PFSK-1 (cell line): ENCODE measurements at regions not wholly inside any gene's neighbourhood (a gene's known extent, or its start where the extent isn't known, plus 50 kb on each side); places are given as distances from the start of the nearest gene placed in this dataset.

Source experiments
- FOXP2 ChIP-seq: optimal IDR thresholded peaks from 2 replicates; pipeline ENCODE3; 2011; ENCODE audit warnings: borderline replicate concordance, control low read depth, inconsistent platforms; ENCODE audit not compliant: insufficient read depth; ENCODE audit errors: extremely low read length, extremely low read depth
- POLR2AphosphoS5 ChIP-seq: IDR thresholded peaks from 2 replicates; pipeline ENCODE4 v1.6.1; 2012; ENCODE audit warnings: low read depth, mild to moderate bottlenecking, control low read depth, low read length, moderate library complexity
- REST ChIP-seq, 2 experiments: IDR thresholded peaks; 2 replicates each; pipeline versions ENCODE4 v1.6.1 to v1.8.0; 2011 to 2012; ENCODE audit warnings: low read depth in 2 of 2, low read length in 2 of 2, control low read depth in 1 of 2, inconsistent platforms in 1 of 2, mild to moderate bottlenecking in 1 of 2, moderate library complexity in 1 of 2; ENCODE audit not compliant: insufficient read depth in 1 of 2
- SIN3A ChIP-seq: IDR thresholded peaks from 2 replicates; pipeline ENCODE4 v1.6.1; 2012; ENCODE audit warnings: mild to moderate bottlenecking, low read length, moderate library complexity, borderline replicate concordance; ENCODE audit not compliant: insufficient read depth
- TAF1 ChIP-seq: IDR thresholded peaks from 2 replicates; pipeline ENCODE4 v1.6.1; 2012; ENCODE audit warnings: low read length, control low read depth, borderline replicate concordance; ENCODE audit not compliant: insufficient read depth

DNA sequence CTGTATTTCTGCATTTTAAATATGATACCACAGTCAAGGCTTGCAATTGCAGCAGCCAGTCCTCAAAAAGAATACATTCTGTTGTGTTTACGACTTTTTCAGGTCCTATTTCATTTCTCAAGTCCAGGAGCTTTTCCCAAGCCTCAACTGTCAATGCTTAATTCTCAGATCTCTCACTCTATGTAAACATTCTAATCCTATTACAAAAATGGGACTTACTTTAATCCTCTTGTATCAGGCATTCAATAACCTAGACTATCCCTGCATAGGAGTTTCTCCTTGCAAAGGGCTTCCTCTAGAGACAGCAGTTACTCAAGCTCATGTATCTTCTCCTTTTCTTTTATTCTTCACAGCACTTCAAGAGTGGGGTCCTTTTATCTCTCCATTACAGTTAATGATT, 1293.0 kb downstream of the GRIK2 start:
- TF ChIP-seq FOXP2 (no peak), REST (IDR thresholded peaks at IDR 0.05; ENCODE audit: insufficient read depth in 1 of 2, low read depth in 2 of 2, low read length in 2 of 2) (no peak), SIN3A (no peak), TAF1 (no peak), POLR2AphosphoS5 (no peak)

DNA sequence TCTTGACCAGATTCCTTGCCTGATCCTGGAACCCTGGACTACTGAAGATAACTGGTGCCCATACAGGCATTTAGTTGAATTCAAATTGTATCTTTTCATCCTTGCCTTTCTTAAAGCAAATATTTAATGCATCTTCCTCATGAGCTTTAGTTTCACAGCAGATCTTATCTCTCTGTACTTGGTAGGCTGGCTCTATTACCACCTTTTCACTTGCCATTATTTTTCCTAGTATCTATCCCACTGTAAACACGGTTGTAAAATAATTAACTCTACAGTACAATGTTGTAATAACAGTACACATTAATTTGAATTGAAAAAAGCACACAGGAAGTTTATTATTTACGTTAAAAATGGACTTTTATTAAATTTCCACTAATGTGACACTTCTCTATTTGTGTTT, 1286.9 kb downstream of the GRIK2 start:
- TF ChIP-seq REST (IDR thresholded peaks at IDR 0.05; ENCODE audit: insufficient read depth in 1 of 2, low read depth in 2 of 2, low read length in 2 of 2) (no peak), FOXP2 (no peak), TAF1 (no peak), POLR2AphosphoS5 (no peak), SIN3A (no peak)

DNA sequence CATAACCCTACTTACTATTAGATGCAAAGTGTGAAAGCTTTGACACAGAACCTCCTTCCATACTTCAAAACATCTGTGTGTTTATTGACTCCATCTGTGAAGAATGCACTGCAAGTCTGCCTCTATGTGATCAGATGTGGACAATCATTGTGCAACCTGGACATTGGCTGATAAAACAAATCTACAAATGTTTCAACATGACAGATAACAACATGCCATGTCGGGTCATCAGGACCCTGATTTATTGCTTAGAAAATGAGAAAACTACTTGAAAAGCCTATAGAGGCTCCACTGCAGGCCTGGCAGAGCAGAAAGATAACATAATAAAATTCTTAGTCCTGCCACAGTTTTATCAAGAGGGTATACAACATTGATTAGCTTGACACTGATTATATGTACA, 1286.4 kb downstream of the GRIK2 start:
- no peak for TF ChIP-seq TAF1
- TF ChIP-seq FOXP2, result no peak
- no peak for TF ChIP-seq POLR2AphosphoS5
- no peak for TF ChIP-seq REST (IDR thresholded peaks at IDR 0.05; ENCODE audit: insufficient read depth in 1 of 2, low read depth in 2 of 2, low read length in 2 of 2)
- no peak for TF ChIP-seq SIN3A

- no peak for TF ChIP-seq POLR2AphosphoS5
- no peak for TF ChIP-seq TAF1
- no peak for TF ChIP-seq FOXP2
- TF ChIP-seq REST (IDR thresholded peaks at IDR 0.05; ENCODE audit: insufficient read depth in 1 of 2, low read depth in 2 of 2, low read length in 2 of 2), result no peak
Observed at GRCh38 chr6:102677225-102677624, 1283.7 kb downstream of the GRIK2 start.

DNA sequence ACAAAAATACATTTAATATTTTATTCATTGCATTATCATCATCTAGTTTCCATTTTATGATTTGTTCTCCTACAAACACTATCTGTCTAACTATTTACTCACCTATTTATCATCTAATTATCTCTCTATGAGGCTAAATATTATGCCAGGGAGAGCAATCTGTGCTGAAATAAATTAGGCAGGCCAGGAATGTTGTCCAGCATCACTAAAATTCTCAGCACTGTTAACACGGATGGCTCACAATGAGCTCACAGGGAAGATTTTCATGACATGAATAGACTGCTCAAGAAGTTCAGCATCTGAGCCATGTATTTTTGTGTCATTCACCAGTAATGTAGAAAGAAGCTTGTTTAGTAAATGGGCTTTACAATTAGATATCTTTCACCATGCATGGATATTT, 1277.2 kb downstream of the GRIK2 start:
- no peak for TF ChIP-seq FOXP2
- TF ChIP-seq REST (IDR thresholded peaks at IDR 0.05; ENCODE audit: insufficient read depth in 1 of 2, low read depth in 2 of 2, low read length in 2 of 2), result no peak
- TF ChIP-seq SIN3A, result no peak
- TF ChIP-seq TAF1, result no peak
- TF ChIP-seq POLR2AphosphoS5, result no peak
